AG09309 (cell line): ENCODE measurements at regions not wholly inside any gene's neighbourhood (a gene's known extent, or its start where the extent isn't known, plus 50 kb on each side); places are given as distances from the start of the nearest gene placed in this dataset.
"Not testable (repeated sequence)": the region's sequence is repeated elsewhere in the genome, so short reads cannot be mapped to it uniquely, and the experiment has no call there.

Experiments
- DNase-seq: peaks from one replicate; pipeline ENCODE4 v3.0.0-alpha.2; 2010; ENCODE audit warnings: low read depth
- H3K4me3 ChIP-seq: 2 replicates; pipeline ENCODE4 v1.5.1; 2011; ENCODE audit warnings: mild to moderate bottlenecking, low read depth, low read length, moderate library complexity; ENCODE audit not compliant: control insufficient read depth
- TF ChIP-seq, protein P1 (sequence below): IDR thresholded peaks from 2 replicates; pipeline ENCODE4 v1.5.1; 2011; ENCODE audit warnings: mild to moderate bottlenecking, low read depth, low read length, inconsistent platforms; ENCODE audit not compliant: insufficient read depth, control insufficient read depth; ENCODE audit errors: missing control alignments

GRCh38 chr12:83245156-83245555 lies 558.5 kb downstream of the TMTC2 start:
- TF ChIP-seq, protein P1, sequence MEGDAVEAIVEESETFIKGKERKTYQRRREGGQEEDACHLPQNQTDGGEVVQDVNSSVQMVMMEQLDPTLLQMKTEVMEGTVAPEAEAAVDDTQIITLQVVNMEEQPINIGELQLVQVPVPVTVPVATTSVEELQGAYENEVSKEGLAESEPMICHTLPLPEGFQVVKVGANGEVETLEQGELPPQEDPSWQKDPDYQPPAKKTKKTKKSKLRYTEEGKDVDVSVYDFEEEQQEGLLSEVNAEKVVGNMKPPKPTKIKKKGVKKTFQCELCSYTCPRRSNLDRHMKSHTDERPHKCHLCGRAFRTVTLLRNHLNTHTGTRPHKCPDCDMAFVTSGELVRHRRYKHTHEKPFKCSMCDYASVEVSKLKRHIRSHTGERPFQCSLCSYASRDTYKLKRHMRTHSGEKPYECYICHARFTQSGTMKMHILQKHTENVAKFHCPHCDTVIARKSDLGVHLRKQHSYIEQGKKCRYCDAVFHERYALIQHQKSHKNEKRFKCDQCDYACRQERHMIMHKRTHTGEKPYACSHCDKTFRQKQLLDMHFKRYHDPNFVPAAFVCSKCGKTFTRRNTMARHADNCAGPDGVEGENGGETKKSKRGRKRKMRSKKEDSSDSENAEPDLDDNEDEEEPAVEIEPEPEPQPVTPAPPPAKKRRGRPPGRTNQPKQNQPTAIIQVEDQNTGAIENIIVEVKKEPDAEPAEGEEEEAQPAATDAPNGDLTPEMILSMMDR, result no peak
- no peak for DNase-seq
- H3K4me3 ChIP-seq, result no peak overlapping the region

DNA sequence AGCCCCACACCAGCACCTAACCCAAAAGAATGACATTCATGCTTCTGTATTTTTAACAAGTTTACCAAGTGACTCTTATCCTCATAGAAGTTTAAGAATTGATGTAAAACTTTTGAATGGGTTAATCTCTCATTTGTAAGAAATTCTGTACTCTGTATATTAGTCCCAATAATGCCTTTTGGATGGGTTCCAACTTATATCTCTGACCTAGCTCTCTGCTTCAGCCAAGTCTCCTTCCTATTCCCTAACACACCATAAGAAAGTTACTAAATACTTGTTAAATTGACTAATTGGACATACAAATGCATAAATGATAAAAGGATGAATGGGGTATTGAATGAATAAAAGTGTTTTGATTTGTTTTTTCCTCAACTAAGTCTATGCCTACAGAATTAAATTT lies 557.3 kb downstream of the TMTC2 start:
- no peak overlapping the region for H3K4me3 ChIP-seq
- TF ChIP-seq, protein P1, result no peak
- DNase-seq, result no peak

- DNase-seq, H3K4me3 ChIP-seq: not testable (repeated sequence)
Measured at GRCh38 chr12:83233987-83234386, 547.3 kb downstream of the TMTC2 start.

- DNase-seq, H3K4me3 ChIP-seq: not testable (repeated sequence)
Measured at GRCh38 chr12:83226960-83227359, 540.3 kb downstream of the TMTC2 start.

DNA sequence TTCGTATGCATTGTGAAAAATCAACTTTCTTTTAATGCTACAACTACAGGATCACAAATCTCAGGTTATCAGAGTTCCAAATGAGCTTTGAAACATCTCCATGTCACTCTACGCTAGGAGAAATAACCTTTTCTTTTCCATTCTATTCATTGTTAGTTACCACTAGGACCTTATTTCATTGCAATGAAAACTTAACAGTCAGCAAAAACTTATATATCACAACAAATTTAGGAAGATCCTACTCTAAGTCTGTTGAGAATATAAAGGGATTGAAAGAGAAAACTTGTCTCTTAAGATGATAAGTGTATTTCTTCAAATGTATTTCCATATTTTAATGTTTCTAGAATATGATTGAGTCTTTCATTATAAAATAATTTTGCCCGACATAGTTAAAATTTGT lies 539.1 kb downstream of the TMTC2 start:
- TF ChIP-seq, protein P1, result no peak
- no peak for DNase-seq
- no peak overlapping the region for H3K4me3 ChIP-seq

GRCh38 chr12:83224012-83224411 lies 537.3 kb downstream of the TMTC2 start:
- TF ChIP-seq, protein P1, result no peak
- no peak for DNase-seq
- H3K4me3 ChIP-seq, result no peak overlapping the region

- no peak for DNase-seq
- TF ChIP-seq, protein P1, result no peak
- no peak overlapping the region for H3K4me3 ChIP-seq
Measured at GRCh38 chr12:83220774-83221173, 534.1 kb downstream of the TMTC2 start.

GRCh38 chr12:83216230-83216629 lies 529.5 kb downstream of the TMTC2 start:
- H3K4me3 ChIP-seq, result no peak overlapping the region
- TF ChIP-seq, protein P1, result no peak
- DNase-seq, result no peak
